SW480 (cell line): ENCODE measurements at regions not wholly inside any gene's neighbourhood (a gene's known extent, or its start where the extent isn't known, plus 50 kb on each side); places are given as distances from the start of the nearest gene placed in this dataset.
"Not testable (repeated sequence)": the region's sequence is repeated elsewhere in the genome, so short reads cannot be mapped to it uniquely, and the experiment has no call there.

Experiments used
- DNase-seq: peaks from one replicate; pipeline ENCODE4 v3.0.0-alpha.2; 2016; ENCODE audit warnings: low spot score

GRCh38 chr5:100641833-100642232 is 106.7 kb downstream of the FAM174A start:
- no peak for DNase-seq

- no peak for DNase-seq
Measured at GRCh38 chr5:100643473-100643872, 108.3 kb downstream of the FAM174A start.

DNA sequence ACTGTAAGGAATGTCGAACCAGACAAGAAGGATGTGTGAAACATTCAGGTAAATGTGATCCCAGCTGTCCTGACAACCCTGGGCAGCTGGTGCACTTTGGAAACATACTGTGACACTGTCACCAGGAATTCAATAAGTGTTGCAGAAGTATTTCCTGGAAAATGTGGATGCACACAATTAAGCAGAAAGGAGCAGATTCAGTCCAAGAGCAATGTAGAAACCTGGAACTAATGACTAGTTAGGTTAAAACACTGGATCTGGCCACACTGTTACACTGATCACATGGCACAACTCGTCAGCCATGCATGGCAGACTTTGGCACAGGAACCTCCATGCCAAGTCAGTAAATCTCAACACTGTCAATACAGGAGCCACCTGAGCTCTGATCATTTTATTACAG is 109.0 kb downstream of the FAM174A start:
- no peak for DNase-seq

GRCh38 chr5:100644776-100645175 is 109.6 kb downstream of the FAM174A start:
- DNase-seq: no peak

- no peak for DNase-seq
Measured at GRCh38 chr5:100646011-100646410, 110.8 kb downstream of the FAM174A start.

DNA sequence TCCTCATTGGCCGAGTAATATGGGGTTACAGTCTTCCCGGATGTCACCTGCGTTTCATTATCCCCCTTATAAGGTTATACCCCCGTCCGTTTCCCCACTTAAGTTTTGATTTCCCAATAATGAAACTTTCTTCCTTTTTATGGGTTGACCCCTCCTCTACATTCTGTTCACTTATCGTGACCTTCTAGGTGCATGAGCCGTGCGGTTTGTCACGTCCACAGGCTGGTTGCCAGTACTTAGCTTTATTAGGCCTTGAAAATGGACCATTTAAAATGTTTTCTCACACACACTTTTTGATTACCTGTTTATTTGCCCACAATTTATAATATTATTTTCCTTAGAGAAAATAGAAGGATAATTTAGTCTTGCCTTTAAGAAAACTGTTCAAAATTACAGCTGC is 111.5 kb downstream of the FAM174A start:
- DNase-seq: no peak

- peak; percentile 17 for DNase-seq
Measured at GRCh38 chr5:100647461-100648230, 112.5 kb downstream of the FAM174A start.

DNA sequence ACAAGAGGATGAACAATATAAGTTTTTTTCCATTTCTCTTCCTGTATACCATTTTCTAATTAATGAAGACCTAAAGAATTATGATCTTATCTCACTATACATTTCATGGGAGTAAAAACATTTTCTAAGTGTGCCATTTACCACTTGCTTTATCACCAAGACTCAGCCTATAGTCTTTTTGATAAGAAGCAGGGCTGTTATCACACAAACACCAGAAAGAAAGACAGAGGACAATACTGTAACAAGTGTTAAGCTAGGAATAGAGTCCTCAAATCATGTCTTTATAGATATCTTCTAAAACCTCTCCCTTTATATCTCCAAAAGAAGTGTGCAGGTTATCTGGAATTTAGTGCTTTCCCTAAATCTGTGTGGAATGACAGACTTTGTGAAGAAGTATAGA is 119.7 kb downstream of the FAM174A start:
- no peak for DNase-seq

- not testable (repeated sequence) for DNase-seq
Measured at GRCh38 chr5:100656771-100657170, 121.6 kb downstream of the FAM174A start.

- no peak for DNase-seq
Measured at GRCh38 chr5:100659080-100659795, 124.1 kb downstream of the FAM174A start.

GRCh38 chr5:100664140-100664539 is 129.0 kb downstream of the FAM174A start:
- DNase-seq: no peak

DNA sequence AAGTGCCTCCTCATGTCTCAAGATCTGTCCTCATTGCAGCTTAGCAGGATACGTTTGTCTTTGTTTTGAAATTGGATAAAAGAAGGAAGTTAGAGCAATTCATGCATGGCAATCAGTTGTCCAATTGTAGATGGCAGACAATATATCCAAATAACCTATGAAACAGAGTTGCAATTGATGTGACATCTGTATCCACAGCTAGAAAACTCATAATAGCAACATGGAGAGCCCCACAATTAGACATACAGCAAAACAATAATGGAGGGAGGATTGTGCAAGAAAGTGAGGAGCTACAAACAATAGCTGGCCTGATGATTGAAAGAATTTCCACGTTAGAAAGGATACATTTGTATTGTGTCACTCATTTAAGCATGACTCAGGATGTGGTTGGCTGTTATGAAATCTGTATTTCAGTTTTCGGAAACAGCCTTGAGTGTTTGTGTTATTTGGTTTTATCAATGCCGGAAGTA is 132.0 kb downstream of the FAM174A start:
- DNase-seq: peak; percentile 12

DNA sequence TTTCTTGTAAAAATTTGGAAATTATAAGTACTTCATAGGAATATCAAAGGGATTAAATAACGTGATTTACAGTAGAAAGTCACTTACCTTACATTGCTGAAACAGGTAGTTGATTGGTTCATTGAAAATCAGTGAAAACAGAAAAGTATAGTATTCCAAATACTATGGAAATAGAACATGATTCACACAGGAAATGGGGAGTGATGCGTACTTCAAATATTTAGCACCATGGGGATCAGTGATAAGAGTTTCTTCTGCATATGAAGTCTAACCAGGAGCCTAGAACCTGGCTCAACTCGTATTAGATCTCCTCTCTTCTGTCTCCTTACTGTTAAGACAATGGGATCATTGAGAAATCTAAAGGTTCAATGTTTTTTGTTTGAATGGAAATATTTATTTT is 133.3 kb downstream of the FAM174A start:
- DNase-seq: no peak

GRCh38 chr5:100676817-100677631 is 141.8 kb downstream of the FAM174A start:
- DNase-seq: no peak

DNA sequence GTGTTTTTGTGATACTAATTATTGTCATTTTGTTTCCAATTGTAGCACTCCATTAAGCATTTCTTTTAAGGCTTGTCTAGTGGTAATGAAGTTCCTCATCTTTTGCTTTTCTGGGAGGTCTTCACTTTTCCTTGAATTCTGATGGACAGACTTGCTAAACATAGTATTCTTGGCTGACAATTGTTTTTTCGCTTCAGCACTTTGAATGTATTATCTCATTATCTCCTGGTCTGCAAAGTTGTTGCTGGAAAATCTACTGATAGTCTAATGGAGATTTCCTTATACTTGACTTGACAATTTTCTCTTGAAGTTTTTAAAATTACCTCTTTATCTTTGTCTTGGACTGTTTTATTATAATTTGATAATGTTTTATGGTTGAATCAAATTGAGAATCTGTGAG is 147.5 kb downstream of the FAM174A start:
- no peak for DNase-seq

- DNase-seq: no peak
Measured at GRCh38 chr5:100683881-100684280, 148.7 kb downstream of the FAM174A start.

GRCh38 chr5:100685122-100685521 is 149.9 kb downstream of the FAM174A start:
- not testable (repeated sequence) for DNase-seq

DNA sequence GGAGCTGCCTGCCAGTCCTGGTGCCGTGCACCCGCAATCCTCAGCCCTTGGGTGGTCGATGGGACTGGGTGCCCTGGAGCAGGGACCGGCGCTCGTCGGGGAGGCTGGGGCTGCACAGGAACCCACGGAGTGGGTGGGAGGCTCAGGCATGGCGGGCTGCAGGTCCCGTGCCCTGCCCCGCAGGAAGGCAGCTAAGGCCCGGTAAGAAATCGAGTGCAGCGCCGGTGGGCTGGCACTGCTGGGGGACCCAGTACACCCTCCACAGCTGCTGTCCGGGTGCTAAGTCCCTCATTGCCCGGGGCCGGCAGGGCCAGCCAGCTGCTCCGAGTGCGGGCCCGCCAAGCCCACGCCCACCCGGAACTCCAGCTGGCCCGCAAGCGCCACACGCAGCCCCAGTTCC is 153.7 kb downstream of the FAM174A start:
- DNase-seq: not testable (repeated sequence)

- no peak for DNase-seq
Measured at GRCh38 chr5:100690036-100690560, 154.9 kb downstream of the FAM174A start.

DNA sequence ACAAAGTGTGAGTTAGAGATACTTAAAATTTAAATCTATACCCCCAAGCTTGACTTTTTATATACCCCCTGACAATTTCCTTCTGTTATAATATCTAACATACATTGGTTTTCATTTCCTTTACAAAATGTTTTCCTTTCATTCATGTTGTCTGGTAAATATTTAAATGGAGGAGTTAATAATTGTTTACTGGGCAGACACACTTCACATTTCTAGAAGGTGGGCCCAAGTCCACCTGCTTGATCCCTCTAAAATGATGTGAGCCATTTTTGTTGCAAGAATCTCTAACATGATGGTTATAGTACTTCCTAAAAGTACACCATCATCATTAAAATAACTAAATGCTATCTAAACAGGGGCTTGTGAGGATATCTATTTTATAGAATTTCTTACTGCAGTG is 155.9 kb downstream of the FAM174A start:
- no peak for DNase-seq

- no peak for DNase-seq
Measured at GRCh38 chr5:100691548-100691947, 156.4 kb downstream of the FAM174A start.

- DNase-seq: no peak
Measured at GRCh38 chr5:100693481-100693880, 158.3 kb downstream of the FAM174A start.
